ENCODE measurements at regions not wholly inside any gene's neighbourhood (a gene's known extent, or its start where the extent isn't known, plus 50 kb on each side); places are given as distances from the start of the nearest gene placed in this dataset.

DNA sequence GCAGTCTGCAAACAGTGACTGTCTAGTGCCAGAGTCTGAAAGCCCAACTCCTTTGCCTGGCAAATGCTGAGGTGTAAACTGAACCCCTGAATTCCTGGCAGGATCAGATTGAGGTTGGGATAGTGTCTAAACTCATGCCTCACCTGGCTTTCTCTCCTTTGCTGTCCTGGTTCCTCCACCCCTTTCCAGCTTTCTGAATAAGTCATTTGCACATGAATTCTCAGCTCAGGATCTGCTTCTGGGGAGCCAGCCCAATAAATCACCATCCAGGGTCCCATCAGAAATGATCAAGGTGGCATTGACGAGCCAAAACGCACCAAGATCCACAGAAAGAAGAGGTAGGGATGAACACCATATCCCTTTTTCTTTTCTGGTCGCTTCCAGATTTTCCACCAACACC lies 301.6 kb downstream of the LRFN2 start:
- TF ChIP-seq, protein P1, sequence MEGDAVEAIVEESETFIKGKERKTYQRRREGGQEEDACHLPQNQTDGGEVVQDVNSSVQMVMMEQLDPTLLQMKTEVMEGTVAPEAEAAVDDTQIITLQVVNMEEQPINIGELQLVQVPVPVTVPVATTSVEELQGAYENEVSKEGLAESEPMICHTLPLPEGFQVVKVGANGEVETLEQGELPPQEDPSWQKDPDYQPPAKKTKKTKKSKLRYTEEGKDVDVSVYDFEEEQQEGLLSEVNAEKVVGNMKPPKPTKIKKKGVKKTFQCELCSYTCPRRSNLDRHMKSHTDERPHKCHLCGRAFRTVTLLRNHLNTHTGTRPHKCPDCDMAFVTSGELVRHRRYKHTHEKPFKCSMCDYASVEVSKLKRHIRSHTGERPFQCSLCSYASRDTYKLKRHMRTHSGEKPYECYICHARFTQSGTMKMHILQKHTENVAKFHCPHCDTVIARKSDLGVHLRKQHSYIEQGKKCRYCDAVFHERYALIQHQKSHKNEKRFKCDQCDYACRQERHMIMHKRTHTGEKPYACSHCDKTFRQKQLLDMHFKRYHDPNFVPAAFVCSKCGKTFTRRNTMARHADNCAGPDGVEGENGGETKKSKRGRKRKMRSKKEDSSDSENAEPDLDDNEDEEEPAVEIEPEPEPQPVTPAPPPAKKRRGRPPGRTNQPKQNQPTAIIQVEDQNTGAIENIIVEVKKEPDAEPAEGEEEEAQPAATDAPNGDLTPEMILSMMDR (IDR thresholded peaks at IDR 0.05; ENCODE audit: insufficient read depth, low read length, missing control alignments): no peak
- POLR2A ChIA-PET: no interaction called here
- no peak overlapping the region for H3K4me3 ChIP-seq (ENCODE audit: low read depth, low read length)
- CTCF ChIA-PET: no interaction called here
- no peak for DNase-seq (ENCODE audit: low read depth, low spot score)

DNA sequence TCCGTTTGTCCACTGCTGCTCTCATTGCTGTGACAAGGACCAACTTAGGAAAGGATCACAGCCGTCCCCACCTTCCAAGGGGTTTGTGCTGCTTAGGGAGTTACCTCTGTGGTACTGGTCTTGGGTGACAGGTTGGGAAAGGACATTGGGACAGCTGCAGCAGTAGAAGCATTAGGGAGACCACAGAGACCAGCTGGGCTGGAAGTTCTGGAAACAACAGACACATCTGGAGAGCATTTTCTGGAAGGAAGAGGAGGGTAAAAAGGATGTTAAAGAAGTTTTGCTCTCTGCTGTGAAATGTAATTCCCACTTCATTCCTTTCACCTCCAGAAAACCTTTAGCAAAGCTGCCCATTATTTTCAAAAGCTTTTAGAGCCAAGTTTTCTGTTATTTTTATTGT lies 304.2 kb downstream of the LRFN2 start:
- ChIA-PET POLR2A (no interaction called here), CTCF (no interaction called here)
- DNase-seq (ENCODE audit: low read depth, low spot score): no peak
- no peak overlapping the region for H3K4me3 ChIP-seq (ENCODE audit: low read depth, low read length)
- TF ChIP-seq, protein P1 (IDR thresholded peaks at IDR 0.05; ENCODE audit: insufficient read depth, low read length, missing control alignments): no peak

DNA sequence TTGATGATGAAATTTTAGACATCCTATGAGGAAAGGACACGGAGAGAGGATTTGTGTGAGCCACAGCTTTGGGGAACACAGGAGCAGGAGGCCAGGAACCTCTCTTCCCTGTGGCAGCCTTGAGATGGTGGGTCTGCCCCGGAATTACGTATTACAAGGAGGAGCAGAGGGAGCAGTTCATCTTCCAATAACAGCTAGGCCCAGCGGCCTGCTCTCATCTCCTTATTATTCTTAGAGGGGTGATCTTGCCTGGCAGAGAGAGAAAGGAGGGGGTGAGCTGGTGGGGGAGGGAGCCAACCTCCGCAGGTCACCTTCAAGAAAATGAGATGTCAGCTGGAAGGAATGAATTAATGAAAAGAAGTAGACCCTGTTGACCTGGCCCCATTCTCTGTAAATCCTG lies 305.8 kb downstream of the LRFN2 start:
- POLR2A ChIA-PET: no interaction called here
- CTCF ChIA-PET: no interaction called here
- H3K4me3 ChIP-seq (ENCODE audit: low read depth, low read length): no peak overlapping the region
- DNase-seq (ENCODE audit: low read depth, low spot score): no peak
- TF ChIP-seq, protein P1 (IDR thresholded peaks at IDR 0.05; ENCODE audit: insufficient read depth, low read length, missing control alignments): no peak

DNA sequence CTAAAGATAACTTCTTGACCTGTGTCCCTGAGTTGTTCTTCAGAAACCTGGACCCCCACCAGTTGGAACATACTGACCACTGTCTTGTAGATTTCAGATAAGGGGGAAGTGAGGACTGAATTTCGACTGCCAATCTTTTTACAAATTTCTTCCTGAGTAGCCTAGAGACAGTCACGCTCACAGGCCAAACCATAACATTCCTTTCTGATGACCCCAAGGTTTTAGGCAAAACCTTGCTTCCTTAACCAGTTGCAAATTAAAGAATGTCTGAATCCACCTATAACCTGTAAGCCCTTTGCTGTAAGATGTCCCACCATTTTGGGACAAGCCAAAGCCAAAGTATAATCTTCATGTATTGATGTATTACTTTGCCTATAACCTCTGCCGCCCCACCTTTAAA lies 306.9 kb downstream of the LRFN2 start:
- CTCF ChIA-PET: no interaction called here
- H3K4me3 ChIP-seq (ENCODE audit: low read depth, low read length): no peak overlapping the region
- DNase-seq (ENCODE audit: low read depth, low spot score): no peak
- POLR2A ChIA-PET: no interaction called here
- TF ChIP-seq, protein P1 (IDR thresholded peaks at IDR 0.05; ENCODE audit: insufficient read depth, low read length, missing control alignments): no peak

DNA sequence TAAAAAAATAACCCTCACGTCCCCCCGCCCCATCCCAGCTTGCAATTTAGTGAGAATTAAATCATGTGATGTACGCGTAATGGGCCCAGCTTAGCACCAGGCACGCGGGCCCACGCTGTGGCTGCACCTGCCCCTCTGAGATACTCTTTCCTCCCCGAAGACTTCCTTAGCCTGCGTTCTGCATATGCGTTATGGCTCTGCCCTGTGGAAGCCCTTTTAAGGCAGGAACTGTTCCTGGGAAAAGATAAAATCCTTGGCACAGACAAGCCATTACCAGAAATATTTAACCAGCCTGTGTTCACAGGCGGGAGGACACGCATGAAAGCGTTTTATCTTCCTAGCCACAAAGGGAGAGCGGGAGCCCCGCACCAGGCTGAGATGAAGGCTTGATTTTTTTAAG lies 311.0 kb downstream of the LRFN2 start:
- ChIA-PET CTCF (no interaction called here), POLR2A (no interaction called here)

DNA sequence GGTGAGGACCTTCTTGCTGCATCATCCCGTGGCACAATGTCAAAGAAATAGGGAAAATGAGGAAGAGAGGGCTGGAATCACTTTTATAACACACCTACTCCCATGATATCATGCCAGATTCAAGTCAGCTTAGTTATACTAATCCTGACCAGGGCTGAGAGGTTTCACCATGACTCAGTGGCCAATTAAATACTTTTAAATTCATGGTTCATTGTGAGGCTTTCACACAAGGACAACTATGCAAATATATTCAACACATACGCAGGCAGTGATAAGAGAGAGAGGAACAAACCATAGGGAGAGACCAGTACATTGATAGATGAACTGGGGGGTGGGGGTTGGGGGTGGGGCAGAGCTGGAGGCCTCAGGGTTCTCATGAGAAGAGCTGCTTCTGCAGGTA lies 313.1 kb downstream of the LRFN2 start:
- POLR2A ChIA-PET: no interaction called here
- CTCF ChIA-PET: no interaction called here
- TF ChIP-seq, protein P1 (IDR thresholded peaks at IDR 0.05; ENCODE audit: insufficient read depth, low read length, missing control alignments): no peak
- no peak for DNase-seq (ENCODE audit: low read depth, low spot score)
- no peak overlapping the region for H3K4me3 ChIP-seq (ENCODE audit: low read depth, low read length)

More for the DNA sequence above, 311.0 kb downstream of the LRFN2 start:
- no peak overlapping the region for H3K4me3 ChIP-seq (ENCODE audit: low read depth, low read length)
- DNase-seq (ENCODE audit: low read depth, low spot score): no peak
- TF ChIP-seq, protein P1 (IDR thresholded peaks at IDR 0.05; ENCODE audit: insufficient read depth, low read length, missing control alignments): no peak

Measured in AG04449 (cell line).